GM04503 (cell line): ENCODE measurements at regions not wholly inside any gene's neighbourhood (a gene's known extent, or its start where the extent isn't known, plus 50 kb on each side); places are given as distances from the start of the nearest gene placed in this dataset.
"Not testable (repeated sequence)": the region's sequence is repeated elsewhere in the genome, so short reads cannot be mapped to it uniquely, and the experiment has no call there.

ENCODE experiments used
- DNase-seq: peaks from one replicate; pipeline ENCODE4 v3.0.0-alpha.2; 2012; ENCODE audit warnings: low read depth

DNA sequence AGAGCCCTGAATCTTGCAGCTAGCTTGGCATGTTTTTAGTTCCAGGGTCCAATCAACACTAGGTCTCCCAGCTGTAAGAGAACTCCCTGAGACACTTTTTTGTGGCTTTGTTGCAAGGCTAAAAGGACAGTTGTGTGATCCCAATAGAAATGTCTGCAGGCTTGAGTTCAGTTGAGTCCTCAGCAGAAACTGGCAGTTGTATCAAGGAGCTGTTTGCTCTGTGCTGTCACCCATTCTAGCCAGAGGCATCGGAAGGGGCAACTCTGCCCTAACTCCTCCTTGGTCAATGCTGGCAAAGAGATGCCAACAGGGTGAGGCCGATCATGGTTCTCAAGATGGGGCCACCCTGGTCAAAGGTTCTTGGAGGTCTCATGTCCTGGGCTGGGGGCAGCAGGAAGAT is 224.1 kb downstream of the BUB3 start:
- no peak for DNase-seq

DNA sequence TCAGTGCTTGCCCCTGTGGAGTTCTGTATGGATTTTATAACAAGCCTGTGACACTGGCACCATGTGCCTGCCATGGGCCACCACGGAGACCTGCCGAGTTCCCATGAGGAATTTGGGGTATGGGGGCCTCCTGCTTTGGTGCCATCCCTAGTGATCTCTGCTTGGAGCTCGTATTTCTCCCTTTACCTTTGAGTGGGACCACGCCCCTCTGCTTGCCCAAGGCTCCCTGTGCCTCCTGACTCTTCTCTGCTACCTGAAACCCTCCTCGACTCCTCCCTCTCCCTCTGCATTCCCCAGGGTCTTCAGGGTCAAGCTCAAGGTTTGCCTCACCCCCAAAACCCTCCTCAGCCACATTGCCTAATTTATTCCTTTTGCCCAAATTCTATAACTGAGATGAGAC is 225.0 kb downstream of the BUB3 start:
- no peak for DNase-seq

DNA sequence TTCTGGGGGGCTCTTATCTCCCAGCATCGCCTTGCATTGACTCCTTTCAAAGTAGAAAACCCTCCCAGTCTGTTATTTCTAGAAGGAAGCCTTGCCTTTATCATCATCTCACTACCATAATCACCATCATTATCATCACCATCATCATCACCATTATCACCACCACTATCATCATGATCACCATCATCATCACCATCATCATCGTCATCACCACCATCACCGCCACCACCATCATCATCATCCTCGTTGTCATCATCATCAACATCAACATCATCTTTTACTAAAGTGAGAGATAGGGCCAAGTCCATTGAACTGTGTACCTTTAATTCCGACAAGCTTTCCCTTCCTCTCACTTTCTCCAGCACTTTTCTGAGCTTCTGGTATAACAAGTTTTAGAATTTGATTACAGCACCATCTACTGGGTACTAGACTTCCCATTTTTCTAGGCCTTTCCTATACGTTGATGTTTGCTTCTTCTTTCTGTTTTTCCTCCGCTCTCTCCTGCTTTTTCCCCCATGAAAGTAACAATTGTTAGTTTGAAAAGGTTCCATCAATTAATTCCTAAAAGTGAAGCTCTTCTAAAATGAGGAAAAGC is 226.4 kb downstream of the BUB3 start:
- no peak for DNase-seq

DNA sequence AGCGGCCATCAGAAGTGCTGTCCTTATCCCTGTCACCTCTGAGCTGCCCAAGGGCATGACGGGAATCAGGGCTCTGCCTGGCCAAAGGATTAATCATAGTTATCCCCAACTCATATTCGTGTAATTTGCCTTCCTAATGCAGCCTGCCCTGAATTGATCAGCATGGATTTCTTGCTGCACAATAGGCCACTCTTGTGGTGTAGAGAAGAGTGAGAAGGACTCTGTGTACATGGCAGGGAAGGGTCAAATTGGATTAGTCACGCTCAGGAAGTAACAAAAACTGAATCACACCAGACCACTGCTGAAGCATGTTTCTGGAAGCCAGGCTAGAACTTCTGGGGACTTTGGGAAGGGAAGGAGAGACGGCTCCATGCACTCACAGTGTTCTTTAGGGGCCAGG is 227.0 kb downstream of the BUB3 start:
- no peak for DNase-seq

DNA sequence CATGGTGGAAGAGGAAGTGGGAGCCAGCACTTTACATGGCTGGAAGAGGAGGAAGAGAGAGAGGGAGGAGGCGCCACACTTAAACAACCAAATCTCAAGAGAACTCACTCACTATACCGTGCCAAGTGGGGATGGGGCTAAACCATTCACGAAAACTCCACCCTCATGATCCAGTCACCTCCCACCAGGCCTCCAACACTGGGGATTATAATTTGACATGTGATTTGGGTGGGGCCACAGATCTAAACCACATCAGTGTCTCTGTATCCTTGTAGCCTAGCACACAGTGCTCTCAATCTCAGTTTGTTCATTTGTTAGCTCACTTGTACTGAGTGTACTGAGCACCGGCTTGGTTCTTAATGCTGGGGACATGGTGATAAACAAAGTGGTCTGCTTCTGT is 228.3 kb downstream of the BUB3 start:
- no peak for DNase-seq

DNA sequence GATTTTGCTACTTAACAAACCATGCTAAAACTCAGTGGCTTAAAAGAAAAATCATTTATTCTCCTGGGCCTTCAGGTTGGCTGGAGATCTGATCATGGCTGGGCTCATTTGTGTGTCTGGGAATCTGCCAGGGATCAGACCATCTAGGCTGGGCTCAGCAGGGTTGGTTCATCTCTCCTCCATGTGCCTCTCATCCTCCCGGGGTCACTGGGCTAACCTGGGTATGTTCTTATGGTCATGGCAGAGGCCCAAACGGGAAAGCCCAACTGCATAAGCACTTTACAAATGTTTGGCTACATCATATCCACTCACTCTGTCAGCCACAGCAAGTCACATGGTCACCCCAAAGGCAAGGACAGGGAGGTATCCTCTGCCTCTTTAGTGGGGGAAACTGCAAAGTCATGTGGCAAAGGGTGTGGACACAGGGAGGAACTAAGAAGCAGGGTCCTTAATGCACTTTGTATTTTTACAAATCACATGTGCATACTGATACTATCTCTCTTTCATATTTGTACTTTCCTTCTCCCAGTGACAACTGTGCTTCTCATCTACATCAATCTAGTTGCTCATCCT is 231.4 kb downstream of the BUB3 start:
- DNase-seq = no peak

DNA sequence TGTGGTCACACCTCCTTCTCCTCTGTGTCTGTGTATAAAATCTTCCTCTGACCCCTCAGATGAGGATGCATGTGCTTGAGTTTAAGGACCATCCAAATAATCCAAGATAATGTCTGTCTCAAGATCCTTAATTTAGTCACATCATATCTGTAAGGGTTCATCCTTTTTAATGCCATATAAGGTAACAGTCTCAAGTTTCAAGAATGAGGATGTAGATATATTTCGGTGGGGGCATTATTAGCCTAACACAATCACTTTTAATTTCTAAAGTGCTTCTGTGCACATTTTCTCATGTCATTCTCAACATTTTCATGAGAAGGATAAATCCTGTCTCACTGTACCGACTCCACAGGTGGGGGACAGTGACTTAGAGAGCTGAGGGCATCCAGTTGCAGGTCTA is 235.3 kb downstream of the BUB3 start:
- no peak for DNase-seq

DNA sequence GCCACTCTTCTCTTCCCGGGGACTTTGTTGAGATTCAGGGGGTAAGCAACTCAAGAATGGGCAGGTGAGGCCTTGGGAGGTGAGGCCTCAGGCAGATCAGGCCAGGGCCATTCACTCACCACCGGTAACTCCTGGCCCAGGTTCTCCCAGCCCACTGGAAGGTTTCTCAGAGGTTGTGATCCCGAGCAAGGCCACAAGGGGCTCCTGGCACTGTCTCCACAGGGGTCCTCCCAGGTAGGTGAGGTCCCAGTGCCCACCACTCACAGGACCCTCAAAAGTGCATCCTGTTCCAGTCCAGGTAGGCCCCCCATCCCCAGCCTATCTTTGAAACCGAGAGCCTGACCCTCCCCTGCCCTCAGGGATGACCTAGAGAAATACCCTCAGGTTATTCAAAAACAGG is 236.1 kb downstream of the BUB3 start:
- DNase-seq = no peak

DNA sequence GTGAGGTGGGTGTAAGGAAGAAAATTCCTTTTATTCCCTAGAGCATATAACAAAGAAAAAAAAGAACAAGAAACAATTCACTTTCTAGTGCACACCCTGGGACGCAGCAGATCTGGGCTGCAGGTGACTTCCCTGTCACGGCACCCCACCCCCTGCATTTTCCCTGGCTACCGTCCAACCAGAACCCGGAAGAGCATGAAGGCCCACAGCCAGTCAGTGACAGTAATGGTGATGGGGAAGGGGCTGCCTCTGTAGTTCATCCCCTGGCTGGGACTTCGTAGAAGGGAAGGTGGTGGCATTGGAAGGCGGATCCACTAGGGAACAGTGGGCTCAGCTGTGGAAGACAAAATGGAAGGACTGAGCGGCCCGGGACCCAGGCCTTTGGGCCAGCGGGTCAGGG is 236.7 kb downstream of the BUB3 start:
- no peak for DNase-seq

DNA sequence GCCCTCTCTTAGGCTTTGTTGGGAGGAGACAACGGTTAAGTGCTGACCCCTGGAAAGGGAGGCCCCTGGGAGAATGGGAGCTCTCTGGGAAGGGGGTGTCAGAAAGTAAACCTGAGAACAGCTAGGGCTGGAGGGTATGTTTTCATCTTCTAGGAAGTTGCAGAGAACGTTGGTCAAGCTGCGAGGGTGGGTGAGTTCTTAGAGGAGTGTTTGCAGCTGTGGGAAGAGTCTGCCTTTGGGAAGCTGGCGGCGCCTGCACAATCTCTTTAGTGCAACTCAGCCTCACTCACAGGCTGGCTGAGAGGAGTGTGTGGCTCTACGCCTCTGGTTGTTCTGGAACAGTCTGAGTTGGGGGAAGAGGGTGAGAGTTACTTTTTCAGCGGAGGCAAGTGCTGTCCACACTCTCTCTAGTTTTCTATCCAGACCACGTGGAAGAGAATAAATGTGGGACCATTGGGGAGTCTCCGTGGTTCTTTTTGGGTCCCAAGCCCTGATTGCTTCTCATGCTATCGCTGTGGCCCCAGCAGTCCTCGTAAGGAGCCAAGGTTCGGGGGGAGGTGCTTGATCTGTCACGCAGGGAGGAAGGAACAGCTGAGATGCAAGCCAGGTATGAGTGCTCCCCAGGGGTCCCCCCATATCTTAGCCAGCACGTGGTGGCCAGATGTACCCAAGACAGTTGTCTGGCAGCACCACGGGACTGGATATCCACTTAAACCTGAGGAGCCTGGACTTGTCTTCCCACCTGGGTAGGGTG is 237.2 kb downstream of the BUB3 start:
- DNase-seq = no peak

DNA sequence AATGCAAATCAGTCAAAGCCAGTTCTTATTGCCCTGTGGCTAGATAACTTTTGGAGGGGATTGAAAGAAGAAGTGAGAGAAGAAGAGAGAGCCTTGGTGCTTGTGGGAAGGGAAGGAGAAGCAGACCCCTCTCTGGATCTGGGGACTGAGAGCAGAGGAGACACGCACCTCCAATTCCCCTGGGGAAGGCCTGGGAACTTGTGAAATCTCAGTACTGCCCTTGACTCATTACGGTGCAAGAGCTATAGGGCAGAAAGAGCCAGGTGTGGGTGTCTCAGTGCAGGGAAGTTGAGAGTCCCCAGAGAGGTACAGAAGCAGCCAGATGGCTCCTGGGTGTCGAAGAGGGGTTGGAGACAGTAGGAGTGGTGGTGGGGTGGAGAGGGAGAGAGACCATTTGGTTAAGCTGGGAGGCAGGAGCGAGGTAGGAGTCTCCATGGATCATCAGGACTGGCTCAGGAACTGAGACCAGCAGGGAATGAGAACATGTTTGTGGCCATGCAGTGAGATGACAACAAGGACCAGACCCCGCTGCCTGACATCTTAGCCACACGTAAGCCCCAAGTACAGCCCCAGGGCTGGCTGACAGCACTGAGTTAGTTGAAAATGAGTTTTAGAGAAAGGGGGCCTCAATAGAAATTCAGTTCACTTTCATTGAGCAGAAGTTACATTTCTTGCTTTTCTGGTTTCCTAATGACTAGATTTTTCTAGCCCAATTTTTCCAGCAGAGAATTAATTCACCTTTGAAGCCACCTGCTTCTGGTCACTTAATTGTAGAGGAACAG is 238.2 kb downstream of the BUB3 start:
- DNase-seq = no peak

DNA sequence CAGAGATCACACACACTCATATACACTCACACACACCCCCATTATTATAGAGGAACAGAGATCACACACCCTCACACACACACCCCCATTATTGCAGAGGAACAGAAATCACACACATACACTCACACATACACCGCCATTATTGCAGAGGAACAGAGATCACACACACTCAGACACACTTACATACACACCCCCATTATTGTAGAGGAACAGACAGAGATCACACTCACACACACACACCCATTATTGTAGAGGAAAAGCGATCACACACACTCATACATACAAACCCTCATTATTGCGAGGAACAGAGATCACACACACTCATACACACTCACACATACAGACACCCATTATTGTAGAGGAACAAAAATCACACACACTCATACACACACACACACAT is 239.0 kb downstream of the BUB3 start:
- DNase-seq = no peak

DNA sequence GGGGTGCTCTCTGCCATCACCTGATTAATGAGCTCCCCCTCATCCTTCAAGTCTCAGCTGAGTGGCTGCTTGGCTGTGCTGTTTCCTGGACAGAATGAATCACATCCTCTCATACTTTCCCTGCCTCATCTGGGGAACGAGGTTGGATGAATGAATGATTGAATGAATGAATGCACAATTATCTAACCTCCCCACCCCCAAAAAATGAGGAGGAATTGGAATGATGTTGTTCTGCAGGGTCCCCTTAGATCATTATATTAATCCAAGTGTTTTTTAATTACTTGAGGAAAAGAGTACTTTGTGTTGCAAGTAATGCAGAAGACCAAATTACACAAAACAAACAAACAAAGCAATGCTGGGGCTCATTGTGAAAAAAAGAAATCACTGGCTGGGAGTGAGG is 240.2 kb downstream of the BUB3 start:
- no peak for DNase-seq

DNA sequence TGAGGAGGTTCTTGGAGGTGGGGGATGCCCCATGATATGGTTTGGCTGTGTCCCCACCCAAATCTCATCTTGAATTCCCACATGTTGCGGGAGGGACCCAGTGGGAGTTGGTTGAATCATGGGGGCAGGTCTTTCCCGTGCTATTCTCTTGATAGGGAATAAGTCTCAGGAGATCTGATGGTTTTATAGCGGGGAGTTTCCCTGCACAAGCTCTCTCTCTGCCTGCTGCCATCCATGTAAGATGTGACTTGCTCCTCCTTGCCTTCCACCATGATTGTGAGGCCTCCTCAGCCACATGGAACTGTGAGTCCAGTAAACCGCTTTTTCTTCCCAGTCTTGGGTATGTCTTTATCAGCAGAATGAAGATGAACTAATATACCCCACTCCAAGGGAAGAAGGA is 241.0 kb downstream of the BUB3 start:
- not testable (repeated sequence) for DNase-seq

DNA sequence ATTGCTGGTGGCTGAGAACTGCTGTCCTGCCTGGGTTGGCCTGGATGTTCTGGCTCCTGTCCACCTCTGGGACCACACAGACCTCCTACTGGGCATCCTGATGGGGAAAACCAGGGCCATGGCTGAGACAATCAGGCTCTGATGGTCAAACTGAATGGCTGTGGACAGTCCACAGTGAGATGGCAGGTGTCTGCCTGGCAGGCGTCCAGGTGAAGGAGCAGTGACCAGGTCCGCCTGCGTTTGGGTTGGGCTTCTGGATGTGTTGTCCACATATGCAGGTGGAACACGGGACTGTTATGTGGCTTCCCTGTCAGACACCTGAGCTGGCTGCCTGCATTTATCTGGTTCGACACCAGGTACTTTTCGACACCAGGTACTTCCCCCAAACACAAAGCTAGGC is 241.7 kb downstream of the BUB3 start:
- no peak for DNase-seq

DNA sequence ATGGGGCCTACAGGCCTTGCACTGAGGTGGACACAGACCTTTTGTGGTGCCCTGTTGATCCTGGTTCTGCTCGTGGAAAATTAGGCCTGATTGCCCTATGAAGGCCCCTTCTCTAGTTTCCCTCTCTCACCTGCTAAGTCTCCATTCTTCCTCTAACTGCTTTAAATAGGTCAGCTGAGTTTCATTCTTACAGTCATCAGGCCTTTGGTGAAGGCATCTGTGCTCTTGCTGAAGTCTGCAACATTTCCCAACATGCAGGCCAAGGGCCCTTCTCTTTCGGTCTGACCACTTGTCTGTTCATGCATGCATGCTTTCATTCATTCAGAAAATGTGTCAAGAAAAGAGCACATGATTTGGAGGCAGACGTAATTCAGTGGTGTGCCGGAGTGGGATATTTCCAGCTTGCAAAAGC is 244.0 kb downstream of the BUB3 start:
- DNase-seq = no peak

DNA sequence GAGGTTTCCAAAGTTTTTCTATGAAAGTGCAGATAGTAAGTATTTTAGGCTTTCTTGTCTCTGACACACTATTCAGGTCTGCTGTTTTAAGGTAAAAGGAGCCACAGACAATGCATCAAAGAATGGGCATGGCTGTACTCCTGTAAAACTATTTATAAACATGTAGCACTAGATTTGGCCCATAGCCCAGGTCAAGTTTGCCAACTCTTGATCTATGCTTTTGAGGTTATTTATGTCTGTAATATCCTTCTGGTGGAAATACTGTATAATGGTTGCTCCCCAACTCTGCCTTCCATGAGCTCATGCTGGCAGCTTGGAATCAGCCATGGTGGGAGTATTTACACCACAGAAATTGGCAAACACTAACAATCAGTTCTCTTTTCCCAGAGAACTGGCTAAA is 244.6 kb downstream of the BUB3 start:
- no peak for DNase-seq

DNA sequence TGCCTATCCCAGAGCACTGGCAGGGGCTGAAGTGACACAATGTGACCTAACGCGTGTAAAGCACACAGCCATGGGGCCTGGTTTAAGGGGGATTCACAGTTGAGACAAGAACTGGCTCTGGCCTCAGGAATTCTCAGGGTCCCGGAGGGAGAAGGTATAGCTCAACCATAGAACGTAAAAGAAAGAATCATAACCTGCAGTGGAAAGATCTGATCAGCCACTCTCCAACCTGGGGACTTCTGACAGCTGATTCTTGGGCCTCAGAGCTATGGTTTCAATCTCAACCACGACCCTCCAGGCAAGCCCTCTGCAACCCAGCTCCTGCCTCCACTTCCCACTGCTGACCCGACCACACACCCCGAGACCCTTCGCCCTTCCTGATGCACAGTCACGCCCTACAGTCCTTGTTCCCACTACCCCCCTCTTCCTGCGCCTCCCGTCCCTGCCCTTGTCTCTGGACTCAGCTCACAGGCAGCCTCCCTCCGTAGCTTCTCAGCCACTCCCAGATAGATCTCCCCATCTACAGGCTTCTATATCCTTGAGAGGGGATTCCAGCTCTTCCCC is 245.2 kb downstream of the BUB3 start:
- DNase-seq = no peak

DNA sequence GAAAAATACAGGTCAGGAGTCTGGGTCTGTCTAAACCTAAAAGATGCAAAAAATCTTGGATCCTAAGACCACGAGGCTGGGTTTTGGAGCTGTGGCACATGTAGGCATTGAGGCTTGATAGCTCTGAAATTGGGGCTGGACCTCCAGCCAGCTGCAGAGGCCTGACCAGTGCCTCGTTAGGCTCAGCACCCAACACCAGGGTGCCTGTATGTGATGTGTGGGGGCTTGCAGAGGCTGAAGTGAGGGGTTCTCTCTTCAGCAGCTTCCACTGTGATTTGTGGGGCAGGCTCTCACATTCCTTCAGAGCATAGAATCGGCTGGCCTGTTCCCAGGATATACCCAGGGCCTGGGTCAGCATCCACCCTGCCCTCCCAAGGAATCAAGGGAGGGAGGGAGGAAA is 247.8 kb downstream of the BUB3 start:
- no peak for DNase-seq

DNA sequence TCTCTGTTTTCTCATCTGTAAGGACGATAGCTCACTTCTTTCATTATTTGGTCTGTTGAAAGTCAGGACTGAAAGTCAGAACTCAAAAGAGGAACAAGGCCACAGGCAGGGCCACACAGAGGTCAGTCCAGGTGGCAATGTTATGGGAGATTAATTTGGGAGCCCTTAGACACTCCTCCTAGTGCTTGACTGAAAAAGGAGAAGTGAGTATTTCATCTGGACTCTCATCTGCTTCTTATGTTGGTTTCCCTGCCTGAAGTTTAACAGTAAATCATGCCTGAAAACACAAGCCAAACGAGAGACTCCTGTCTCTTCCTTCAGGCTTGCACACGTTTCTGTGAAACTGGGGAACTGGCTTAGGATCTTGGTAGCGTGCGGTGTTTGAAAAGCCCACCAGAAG is 248.5 kb downstream of the BUB3 start:
- no peak for DNase-seq

DNA sequence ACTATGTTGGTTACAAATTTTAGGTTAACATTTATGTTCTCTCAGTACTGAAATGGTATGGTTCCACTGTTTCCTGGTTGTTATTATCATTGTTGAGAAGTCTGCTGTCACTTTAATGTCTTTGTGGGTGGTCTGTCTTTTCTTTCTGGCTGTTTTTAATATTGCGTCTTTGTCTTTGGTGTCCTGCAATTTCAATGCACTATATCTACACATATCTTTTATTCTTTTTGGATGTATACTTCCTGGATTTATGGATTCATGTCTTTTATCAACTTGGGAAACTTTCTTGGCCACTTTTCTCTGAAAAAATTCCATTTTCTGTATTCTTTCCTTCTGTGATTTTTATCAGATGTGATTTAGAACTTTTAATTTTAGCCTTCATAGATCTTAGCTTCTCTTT is 250.2 kb downstream of the BUB3 start:
- DNase-seq = no peak

DNA sequence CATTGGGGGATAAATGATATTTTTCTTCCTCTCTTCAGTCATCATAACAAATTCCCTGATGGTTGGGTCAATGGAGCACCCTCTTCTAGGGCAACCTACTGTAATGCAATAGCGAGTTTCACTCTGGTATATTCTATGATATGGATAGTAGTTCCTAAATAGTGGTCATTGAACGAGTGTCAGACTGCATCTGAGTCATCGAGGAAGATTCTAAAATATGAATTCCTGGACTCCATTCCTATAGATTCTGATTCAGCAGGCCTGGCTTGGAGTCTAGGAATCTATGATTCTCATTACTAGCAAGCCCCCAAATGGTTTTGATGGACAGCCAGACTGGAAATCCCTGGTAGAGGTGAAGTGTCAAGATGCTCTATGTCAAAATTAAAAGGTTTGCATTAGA is 254.5 kb downstream of the BUB3 start:
- DNase-seq = no peak

DNA sequence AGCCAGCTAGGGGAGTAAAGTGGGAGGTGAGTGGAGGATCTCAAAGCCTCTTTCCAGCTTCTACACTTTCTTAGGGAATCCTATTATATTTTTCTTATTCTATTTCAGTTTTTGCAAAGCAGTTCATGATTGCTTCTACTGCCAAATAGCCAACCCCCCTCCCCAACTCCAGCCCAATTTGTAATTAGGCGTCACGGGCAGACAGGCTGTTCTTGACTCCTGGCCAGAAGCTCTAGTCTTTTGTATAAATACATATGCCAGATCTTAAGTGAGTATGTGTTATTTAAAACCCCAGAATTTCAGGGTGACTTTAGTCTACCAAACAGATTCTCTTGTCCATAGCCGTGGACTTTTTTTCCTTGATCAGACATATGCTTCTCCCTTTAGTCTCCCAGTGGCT is 255.2 kb downstream of the BUB3 start:
- no peak for DNase-seq
